G401.6 (cell line): ENCODE measurements at regions not wholly inside any gene's neighbourhood (a gene's known extent, or its start where the extent isn't known, plus 50 kb on each side); places are given as distances from the start of the nearest gene placed in this dataset.

Source experiments
- FAIRE-seq: peaks from 2 replicates; lab custom pipeline; 2012; peaks lifted over from hg19 to GRCh38; lab: Jason Lieb, UNC

DNA sequence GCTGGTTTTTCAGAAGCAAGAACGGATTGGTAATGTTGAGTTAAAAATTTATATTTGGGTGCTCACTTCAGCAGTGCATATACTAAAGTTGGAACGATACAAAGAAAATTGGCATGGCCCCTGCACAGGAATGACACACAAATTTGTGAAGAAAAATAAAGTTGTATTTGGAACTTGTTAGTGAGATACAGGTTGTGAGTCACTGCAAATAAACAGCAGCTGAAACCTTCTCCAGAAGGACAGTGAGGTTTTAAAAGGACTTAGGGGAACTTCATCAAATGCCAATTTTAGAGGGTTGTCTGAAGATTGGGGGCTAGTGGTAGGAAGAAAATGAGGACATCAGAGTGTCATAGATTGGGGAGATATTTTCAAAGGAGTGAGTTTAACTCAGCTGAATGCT lies 79.7 kb upstream of the ELOVL6 start:
- FAIRE-seq, result no peak

- FAIRE-seq, result no peak
Measured at GRCh38 chr4:110275871-110276270, 77.5 kb upstream of the ELOVL6 start.

- FAIRE-seq, result no peak
Measured at GRCh38 chr4:110271986-110272385, 73.6 kb upstream of the ELOVL6 start.

GRCh38 chr4:110270492-110271197 lies 72.2 kb upstream of the ELOVL6 start:
- FAIRE-seq, result no peak

- no peak for FAIRE-seq
Measured at GRCh38 chr4:110268790-110269189, 70.4 kb upstream of the ELOVL6 start.

GRCh38 chr4:110268352-110268751 lies 69.9 kb upstream of the ELOVL6 start:
- no peak for FAIRE-seq

DNA sequence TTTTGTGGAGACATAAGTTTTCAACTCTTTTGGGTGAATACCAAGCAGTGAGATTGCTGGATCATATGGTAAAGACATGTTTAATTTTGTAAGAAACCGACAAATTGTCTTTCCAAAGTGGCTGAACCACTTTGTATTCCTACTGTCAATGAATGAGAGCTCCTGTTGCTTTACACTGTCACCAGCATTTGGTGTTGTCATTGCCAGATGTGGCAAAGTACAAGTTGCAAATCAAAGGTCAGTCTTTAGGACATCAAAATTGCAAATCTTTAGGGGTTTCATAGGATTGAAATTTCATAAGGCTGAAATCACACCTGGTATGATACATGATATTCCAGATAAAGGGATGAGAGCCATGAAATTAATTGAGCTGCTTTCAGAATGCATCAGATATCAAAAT lies 67.7 kb upstream of the ELOVL6 start:
- no peak for FAIRE-seq

DNA sequence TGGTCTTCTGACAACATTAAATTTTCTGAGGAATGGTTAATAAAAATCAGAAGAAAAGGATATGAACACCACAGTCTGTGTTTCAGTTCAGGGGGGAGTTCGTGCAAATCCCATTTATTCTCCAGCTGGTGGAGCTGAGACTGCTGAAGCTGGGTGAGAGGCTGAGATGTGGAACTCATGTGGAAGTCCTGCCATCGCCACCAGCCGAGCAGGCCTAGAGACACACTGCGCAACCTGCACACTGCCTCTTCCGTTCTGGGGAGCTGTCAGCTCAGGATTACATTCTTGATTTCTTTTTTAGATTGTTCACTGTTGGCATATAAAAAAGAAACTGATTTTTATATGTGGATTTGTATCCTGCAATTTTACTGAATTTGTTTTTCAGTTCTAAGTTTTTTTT lies 66.6 kb upstream of the ELOVL6 start:
- no peak for FAIRE-seq

GRCh38 chr4:110260299-110260698 lies 61.9 kb upstream of the ELOVL6 start:
- no peak for FAIRE-seq

DNA sequence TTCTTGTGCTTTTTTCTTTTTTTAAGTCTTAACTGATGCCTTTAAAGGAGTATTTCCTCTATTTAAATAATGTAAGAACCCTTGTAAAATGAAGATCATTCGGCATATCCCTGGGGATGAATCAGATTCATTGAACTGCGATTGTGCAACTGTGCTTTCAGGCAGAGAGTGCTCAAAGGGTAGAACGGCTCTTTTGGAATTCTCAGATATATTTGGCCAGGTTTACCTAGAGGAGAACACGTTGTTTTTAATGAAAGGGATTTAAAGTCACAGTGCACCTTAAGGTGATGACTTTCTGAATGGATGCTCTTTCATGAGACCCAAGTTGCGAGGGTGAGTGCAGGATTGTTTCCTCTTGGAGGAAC lies 51.6 kb upstream of the ELOVL6 start:
- no peak for FAIRE-seq

DNA sequence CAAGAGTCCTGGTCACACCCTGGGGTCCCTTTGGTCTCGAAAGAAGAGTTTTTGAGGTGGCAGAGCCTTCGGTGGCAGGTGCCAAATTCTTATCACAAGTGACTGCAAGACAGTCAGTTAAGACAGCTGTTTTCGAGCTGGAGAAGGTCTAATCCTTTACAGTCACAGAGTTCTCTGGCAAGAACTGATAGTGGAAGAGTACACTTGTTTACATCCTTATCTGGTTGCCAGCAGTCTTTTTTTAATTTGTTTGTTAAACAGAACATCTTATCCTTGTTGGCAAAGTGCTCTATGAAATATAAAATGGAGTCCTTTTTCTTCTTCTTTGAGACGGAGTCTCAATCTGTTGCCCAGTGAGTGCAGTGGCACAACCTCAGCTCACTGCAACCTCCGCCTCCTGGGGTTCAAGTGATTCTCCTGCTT lies 50.4 kb upstream of the ELOVL6 start:
- FAIRE-seq, result no peak
